GM19351 (cell line): ENCODE measurements at regions not wholly inside any gene's neighbourhood (a gene's known extent, or its start where the extent isn't known, plus 50 kb on each side); places are given as distances from the start of the nearest gene placed in this dataset.

Experiments used
- ATAC-seq: cut with Tn5 transposase; IDR thresholded peaks from one replicate; pipeline ENCODE4 v1.9.1; 2021; ENCODE audit warnings: mild to moderate bottlenecking, moderate library complexity; ENCODE audit not compliant: unreplicated experiment

GRCh38 chr20:39152126-39152525 lies 190.0 kb downstream of the DHX35 start:
- no peak for ATAC-seq

- ATAC-seq, result no peak
Observed at GRCh38 chr20:39150501-39150900, 188.4 kb downstream of the DHX35 start.

GRCh38 chr20:39146394-39146793 lies 184.2 kb downstream of the DHX35 start:
- no peak for ATAC-seq

- no peak for ATAC-seq
Observed at GRCh38 chr20:39145921-39146320, 183.8 kb downstream of the DHX35 start.

- no peak for ATAC-seq
Observed at GRCh38 chr20:39144757-39145156, 182.6 kb downstream of the DHX35 start.

- no peak for ATAC-seq
Observed at GRCh38 chr20:39142407-39143096, 180.4 kb downstream of the DHX35 start.

GRCh38 chr20:39137299-39137698 lies 175.2 kb downstream of the DHX35 start:
- ATAC-seq, result no peak

GRCh38 chr20:39136798-39137197 lies 174.7 kb downstream of the DHX35 start:
- ATAC-seq, result no peak

GRCh38 chr20:39135885-39136544 lies 173.9 kb downstream of the DHX35 start:
- ATAC-seq, result no peak

- ATAC-seq, result no peak
Observed at GRCh38 chr20:39133201-39133600, 171.1 kb downstream of the DHX35 start.

- ATAC-seq, result no peak
Observed at GRCh38 chr20:39132511-39132910, 170.4 kb downstream of the DHX35 start.

- no peak for ATAC-seq
Observed at GRCh38 chr20:39132093-39132492, 169.9 kb downstream of the DHX35 start.

GRCh38 chr20:39130627-39131026 lies 168.5 kb downstream of the DHX35 start:
- no peak for ATAC-seq

- no peak for ATAC-seq
Observed at GRCh38 chr20:39129523-39129922, 167.4 kb downstream of the DHX35 start.

- ATAC-seq, result no peak
Observed at GRCh38 chr20:39124064-39124463, 161.9 kb downstream of the DHX35 start.

GRCh38 chr20:39123185-39123557 lies 161.0 kb downstream of the DHX35 start:
- no peak for ATAC-seq

GRCh38 chr20:39117491-39117890 lies 155.3 kb downstream of the DHX35 start:
- ATAC-seq, result no peak

- no peak for ATAC-seq
Observed at GRCh38 chr20:39116020-39116419, 153.9 kb downstream of the DHX35 start.

- no peak for ATAC-seq
Observed at GRCh38 chr20:39112178-39112743, 150.1 kb downstream of the DHX35 start.

GRCh38 chr20:39111359-39112177 lies 149.4 kb downstream of the DHX35 start:
- ATAC-seq, result no peak

- ATAC-seq, result no peak
Observed at GRCh38 chr20:39110819-39111136, 148.6 kb downstream of the DHX35 start.
